Stimulated activated CD4-positive, alpha-beta T cell treated with anti-CD3 and anti-CD28 coated beads, Interleukin-2, amount 100 ng/mL, for 24 hours (primary cell): ENCODE measurements at regions not wholly inside any gene's neighbourhood (a gene's known extent, or its start where the extent isn't known, plus 50 kb on each side); places are given as distances from the start of the nearest gene placed in this dataset.

Experiments used
- DNase-seq, 2 donors: peaks; one replicate each; pipeline ENCODE4 v3.0.0-alpha.2; 2020

DNA sequence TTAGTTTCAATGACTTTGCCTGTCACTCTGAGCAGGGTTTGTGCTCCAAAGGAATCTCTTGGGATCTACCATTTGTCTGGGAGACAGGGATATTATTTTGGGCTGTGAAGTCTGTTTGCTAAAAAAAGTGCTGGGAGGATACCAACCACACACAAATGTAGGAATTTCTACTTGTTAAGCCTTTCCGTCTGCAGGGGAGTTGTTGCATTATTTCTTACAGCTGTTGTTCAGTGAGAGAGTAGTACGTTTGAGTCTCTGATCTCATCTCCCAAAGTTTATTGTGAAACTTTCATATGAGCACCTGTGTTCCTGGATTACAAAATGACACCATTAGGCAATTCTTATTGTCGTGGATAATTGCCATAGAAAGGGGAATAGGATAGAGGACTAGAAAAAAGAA, 78.3 kb upstream of the SEMA6A start:
- DNase-seq = no peak

DNA sequence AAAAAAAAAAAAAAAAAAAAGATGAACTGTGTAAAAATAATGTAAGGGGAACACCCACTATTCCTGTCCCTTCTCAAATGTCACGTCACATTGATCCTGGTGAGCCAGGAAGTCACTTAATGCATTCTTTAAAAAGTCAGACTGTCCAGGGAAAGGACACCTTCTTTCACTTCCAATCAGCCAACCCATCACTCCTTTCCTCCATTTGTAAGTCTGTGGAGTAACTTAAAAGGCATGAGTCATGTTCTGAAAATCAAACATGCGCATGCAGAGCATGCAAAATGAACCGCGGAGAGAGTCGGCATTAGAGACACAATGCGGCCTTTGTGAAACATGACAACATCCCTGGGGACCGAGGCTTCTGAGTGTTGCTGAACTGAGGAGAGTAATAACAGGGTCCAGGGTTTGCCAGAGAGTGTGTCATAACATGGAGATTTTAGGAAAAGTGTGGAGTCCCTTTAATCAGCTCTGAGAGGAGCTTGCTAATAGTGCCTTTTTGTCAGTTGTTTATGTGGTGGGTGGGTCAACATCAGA, 77.6 kb upstream of the SEMA6A start:
- DNase-seq = no peak

GRCh38 chr5:116651653-116652052, 77.0 kb upstream of the SEMA6A start:
- no peak for DNase-seq

DNA sequence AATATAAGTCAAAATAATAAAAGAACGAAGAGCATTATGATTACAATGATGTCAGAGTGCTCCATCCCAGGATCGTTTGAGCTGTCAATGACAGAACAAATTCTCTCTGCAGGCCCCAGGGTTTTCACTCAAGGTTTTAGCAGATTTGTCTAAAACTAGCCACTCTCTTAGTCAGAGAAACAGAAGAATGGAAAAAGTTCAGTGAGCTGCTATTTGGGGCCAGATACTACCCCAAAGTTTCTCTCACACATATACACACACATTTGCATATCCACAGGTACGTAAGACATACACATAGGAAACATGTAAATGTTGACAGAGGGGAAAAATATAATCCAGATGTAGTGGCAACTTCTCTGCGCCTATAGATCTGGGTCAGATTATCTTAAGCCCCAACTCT, 76.3 kb upstream of the SEMA6A start:
- no peak for DNase-seq

DNA sequence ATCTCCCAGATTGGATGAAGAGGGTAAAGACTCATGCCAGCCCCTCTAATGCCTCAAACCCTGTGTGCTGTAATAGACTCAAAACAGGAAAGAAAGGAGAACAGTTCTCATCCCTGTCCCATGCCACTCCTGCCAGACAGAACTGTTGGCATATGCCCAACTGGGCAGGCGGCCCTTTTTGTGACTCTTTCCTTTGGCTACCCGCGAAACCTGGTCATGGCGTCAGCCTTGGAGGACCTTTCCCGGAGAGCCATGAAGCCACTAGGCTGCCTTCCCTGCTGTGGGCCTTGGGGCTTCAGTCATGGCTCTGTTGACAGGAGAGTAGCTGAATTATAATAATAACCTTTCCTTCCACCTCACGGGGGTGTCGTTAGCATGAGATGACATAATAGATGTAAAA, 75.9 kb upstream of the SEMA6A start:
- DNase-seq = no peak

DNA sequence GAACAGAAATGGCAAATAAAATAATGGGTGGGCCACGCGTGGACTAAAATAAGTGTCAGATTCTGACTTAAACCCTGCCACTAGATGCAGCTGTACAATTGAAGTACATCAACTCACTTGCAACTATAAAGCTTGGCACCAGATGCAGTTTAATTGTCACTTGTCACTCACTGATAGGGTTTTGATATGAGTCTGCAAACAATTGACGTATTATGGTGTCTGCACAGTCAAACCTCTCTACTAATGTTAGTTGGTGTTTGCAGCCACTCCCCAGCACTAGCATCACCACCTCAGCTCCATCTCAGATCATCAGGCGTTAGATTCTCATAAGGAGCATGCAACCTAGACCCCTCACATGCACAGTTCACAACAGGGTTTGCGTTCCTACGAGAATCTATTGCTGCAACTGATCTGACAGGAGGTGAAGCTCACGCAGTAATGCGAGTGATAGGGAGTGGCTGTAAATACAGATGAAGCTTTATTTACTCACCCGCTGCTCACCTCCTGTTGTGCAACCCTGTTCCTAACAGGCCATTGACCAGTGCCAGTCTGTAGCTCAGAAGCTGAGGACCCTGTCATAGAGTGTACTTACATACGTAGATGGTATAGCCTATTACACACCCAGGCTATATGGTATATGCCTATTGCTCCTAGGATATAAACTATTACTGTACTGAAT, 72.1 kb upstream of the SEMA6A start:
- DNase-seq = no peak

DNA sequence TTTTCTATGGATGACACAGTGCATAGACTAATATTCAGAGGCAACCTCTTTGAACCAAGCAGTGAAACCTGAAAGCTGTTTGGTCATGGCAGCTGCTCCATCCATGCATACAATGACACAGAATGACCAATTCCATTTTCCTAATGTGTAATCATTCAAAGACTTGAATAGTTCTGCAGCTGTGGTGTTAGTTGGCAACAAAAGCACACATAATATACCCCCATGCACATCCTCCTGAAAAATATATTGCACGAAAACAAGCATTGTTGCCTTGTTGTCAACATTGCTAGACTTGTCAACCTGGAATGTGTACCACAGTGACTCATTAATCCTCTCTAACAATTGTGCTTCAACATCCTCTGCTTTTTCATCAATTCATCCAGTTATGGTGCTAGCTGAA, 71.0 kb upstream of the SEMA6A start:
- no peak for DNase-seq

- no peak for DNase-seq
Observed at GRCh38 chr5:116640236-116640635, 65.6 kb upstream of the SEMA6A start.

DNA sequence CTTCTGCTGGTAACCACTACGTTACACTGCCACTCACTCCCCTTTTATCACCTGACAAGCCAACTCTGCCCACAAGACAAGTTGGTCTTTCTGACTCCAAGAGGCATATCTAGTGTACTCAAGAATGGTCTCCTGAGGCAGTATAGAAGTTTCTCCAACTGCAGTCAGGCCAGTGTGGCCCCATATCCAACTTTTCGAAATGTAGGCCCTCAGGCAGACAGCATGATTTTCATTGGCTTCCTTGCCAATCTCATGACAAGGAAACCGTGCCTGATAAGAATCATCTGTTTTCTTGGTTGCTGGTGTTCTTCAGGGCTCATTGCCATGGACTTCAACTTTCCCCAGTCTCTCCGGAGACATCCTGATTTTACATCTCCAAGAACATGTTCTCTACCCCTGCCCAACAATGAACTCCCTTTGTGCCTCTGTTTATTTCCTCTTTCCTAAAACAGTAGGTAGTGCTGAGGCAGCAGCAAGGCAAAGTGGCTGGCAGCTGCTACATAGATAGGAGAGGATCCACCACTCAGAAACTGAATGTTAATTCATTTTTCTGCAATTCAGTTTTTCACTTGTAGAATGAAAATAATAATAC, 62.6 kb upstream of the SEMA6A start:
- DNase-seq = no peak

- DNase-seq = no peak
Observed at GRCh38 chr5:116632890-116633289, 58.3 kb upstream of the SEMA6A start.

DNA sequence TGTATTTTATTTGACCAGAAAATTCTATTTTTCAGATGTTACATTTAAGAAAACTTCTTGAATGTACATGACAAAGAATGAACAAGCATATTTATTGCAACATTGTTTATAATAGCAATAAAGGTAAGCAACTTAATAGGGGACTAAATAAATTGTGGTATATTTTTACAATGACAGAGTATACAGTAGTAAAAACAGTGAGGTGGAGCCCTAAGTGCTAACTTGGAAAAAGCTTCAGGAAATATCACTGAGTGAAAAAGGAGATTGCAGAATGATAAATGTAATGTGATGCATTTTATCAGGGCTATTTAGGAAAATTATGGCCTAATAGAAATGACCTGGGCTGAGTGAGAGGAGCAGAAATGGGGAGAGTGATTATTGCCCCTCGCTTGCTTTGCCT, 56.5 kb upstream of the SEMA6A start:
- DNase-seq = no peak

DNA sequence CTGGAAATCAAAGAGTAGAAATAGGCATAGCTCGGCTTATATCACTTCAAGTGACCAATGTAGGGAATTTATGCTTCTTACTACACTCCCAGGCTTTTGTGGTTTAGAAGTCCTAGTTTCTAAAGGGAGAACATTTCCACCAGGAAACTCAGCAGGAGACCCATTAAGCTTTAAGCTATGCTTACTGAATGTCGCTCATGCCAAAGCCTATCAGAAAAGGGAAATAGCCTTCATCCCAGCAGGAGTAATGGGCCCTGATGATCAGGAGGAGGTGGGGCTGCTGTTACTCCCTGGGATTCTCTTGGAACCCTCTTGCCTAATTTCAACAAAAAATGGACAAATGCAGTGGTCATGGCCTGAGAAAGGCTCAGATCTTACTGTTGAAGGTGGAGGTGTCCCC, 54.5 kb upstream of the SEMA6A start:
- DNase-seq = no peak

DNA sequence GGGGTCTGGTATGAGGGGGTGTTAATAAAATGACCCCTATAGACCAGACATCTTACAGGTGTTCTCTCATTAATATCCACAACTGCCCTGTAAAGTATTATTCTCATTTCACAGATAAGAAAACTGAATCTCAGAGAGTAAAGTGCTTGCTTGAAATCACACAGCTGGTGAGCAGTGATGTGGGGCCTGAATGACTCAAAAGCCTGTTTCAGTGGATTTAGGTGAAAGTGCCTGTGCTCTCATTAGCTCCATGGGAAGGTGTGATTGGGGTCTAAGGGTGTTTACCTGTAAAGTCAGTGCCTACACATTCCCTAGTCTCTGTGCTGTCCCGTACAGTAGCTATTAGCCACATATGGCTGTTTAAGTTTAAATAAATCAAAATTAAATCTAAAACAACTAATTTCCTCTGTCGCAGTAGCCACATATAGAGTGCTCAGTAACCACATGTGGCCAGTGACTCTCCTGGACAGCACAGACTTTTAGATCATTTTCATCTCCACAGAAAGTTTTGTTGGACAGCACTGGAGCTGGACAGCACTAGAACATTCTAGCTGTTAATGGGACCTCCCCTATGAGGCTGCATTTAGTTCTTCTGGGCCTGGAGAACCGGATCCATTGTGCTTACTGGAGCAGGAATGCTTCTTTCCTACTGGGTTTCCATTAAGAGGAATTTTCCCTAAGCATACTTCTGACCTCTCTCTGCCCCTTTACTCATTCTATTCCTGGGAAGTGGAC, 52.5 kb upstream of the SEMA6A start:
- no peak for DNase-seq

GRCh38 chr5:116626272-116626723, 51.7 kb upstream of the SEMA6A start:
- no peak for DNase-seq
